ENCODE measurements at regions not wholly inside any gene's neighbourhood (a gene's known extent, or its start where the extent isn't known, plus 50 kb on each side); places are given as distances from the start of the nearest gene placed in this dataset.

- Mint-ChIP-seq H3K9me3 (ENCODE audit: unreplicated experiment) (no peaks in the 10 kb centered on the region), H3K36me3 (ENCODE audit: low read depth, unreplicated experiment) (no peaks in the 10 kb centered on the region), H3K4me3 (ENCODE audit: unreplicated experiment) (no peak overlapping the region), H3K4me1 (ENCODE audit: unreplicated experiment) (peaks cover 6% of the 10 kb centered on the region), H3K27me3 (ENCODE audit: unreplicated experiment) (no peaks in the 10 kb centered on the region), H3K27ac (ENCODE audit: unreplicated experiment) (no peak overlapping the region)
- TF ChIP-seq CTCF (IDR thresholded peaks at IDR 0.05; ENCODE audit: unreplicated experiment) = no peak
- DNase-seq (ENCODE audit: low spot score) = no peak
Observed at GRCh38 chr13:38283346-38283745, 66.3 kb upstream of the UFM1 start.

GRCh38 chr13:38265132-38265497, 84.5 kb upstream of the UFM1 start:
- H3K9me3 Mint-ChIP-seq (ENCODE audit: unreplicated experiment) = no peaks in the 10 kb centered on the region
- H3K36me3 Mint-ChIP-seq (ENCODE audit: low read depth, unreplicated experiment) = no peaks in the 10 kb centered on the region
- H3K27ac Mint-ChIP-seq (ENCODE audit: unreplicated experiment) = no peak overlapping the region
- DNase-seq (ENCODE audit: low spot score) = no peak
- H3K4me3 Mint-ChIP-seq (ENCODE audit: unreplicated experiment) = no peak overlapping the region
- H3K4me1 Mint-ChIP-seq (ENCODE audit: unreplicated experiment) = peaks cover 5% of the 10 kb centered on the region
- TF ChIP-seq CTCF (IDR thresholded peaks at IDR 0.05; ENCODE audit: unreplicated experiment) = no peak
- H3K27me3 Mint-ChIP-seq (ENCODE audit: unreplicated experiment) = peaks cover 3% of the 10 kb centered on the region

GRCh38 chr13:38264363-38265131, 85.1 kb upstream of the UFM1 start:
- Mint-ChIP-seq H3K4me3 (ENCODE audit: unreplicated experiment) (no peak overlapping the region), H3K9me3 (ENCODE audit: unreplicated experiment) (no peaks in the 10 kb centered on the region), H3K4me1 (ENCODE audit: unreplicated experiment) (peaks cover 9% of the 10 kb centered on the region), H3K27ac (ENCODE audit: unreplicated experiment) (no peak overlapping the region), H3K36me3 (ENCODE audit: low read depth, unreplicated experiment) (no peaks in the 10 kb centered on the region), H3K27me3 (ENCODE audit: unreplicated experiment) (peaks cover 3% of the 10 kb centered on the region)
- no peak for TF ChIP-seq CTCF (IDR thresholded peaks at IDR 0.05; ENCODE audit: unreplicated experiment)
- DNase-seq (ENCODE audit: low spot score) = no peak

- H3K4me1 Mint-ChIP-seq (ENCODE audit: unreplicated experiment) = peaks cover 9% of the 10 kb centered on the region
- H3K27me3 Mint-ChIP-seq (ENCODE audit: unreplicated experiment) = peaks cover 3% of the 10 kb centered on the region
- TF ChIP-seq CTCF (IDR thresholded peaks at IDR 0.05; ENCODE audit: unreplicated experiment) = no peak
- no peak overlapping the region for H3K4me3 Mint-ChIP-seq (ENCODE audit: unreplicated experiment)
- H3K9me3 Mint-ChIP-seq (ENCODE audit: unreplicated experiment) = no peaks in the 10 kb centered on the region
- no peaks in the 10 kb centered on the region for H3K36me3 Mint-ChIP-seq (ENCODE audit: low read depth, unreplicated experiment)
- no peak for DNase-seq (ENCODE audit: low spot score)
- H3K27ac Mint-ChIP-seq (ENCODE audit: unreplicated experiment) = no peak overlapping the region
Observed at GRCh38 chr13:38262211-38262610, 87.4 kb upstream of the UFM1 start.

- no peaks in the 10 kb centered on the region for H3K9me3 Mint-ChIP-seq (ENCODE audit: unreplicated experiment)
- no peak for TF ChIP-seq CTCF (IDR thresholded peaks at IDR 0.05; ENCODE audit: unreplicated experiment)
- DNase-seq (ENCODE audit: low spot score) = no peak
- H3K27me3 Mint-ChIP-seq (ENCODE audit: unreplicated experiment) = no peaks in the 10 kb centered on the region
- no peaks in the 10 kb centered on the region for H3K36me3 Mint-ChIP-seq (ENCODE audit: low read depth, unreplicated experiment)
- H3K4me3 Mint-ChIP-seq (ENCODE audit: unreplicated experiment) = no peak overlapping the region
- H3K4me1 Mint-ChIP-seq (ENCODE audit: unreplicated experiment) = peaks cover 3% of the 10 kb centered on the region
- H3K27ac Mint-ChIP-seq (ENCODE audit: unreplicated experiment) = no peak overlapping the region
Observed at GRCh38 chr13:38255600-38255999, 94.1 kb upstream of the UFM1 start.

Measured in endothelial cell (in vitro differentiated cells).